ENCODE measurements at regions not wholly inside any gene's neighbourhood (a gene's known extent, or its start where the extent isn't known, plus 50 kb on each side); places are given as distances from the start of the nearest gene placed in this dataset.

DNA sequence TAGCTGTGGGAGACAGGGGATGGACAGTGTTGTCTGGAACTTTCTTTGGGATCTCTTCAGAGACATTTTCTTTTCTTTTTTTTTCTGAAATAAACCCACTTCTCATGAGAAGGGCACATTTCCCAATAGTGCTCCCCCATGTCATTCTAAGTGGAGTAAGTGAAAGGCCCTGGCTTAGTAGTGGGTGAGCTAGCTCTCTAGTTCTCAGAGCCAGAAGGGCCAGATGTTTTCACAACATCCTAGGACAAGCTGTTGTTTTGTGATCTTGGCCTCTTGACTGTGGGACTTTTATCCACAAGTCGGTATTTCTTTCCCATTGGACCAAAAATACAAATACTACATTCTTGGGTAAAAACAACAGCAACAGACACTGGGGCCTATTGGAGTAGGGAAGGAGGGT lies 607.7 kb upstream of the TENM4 start:
- TF ChIP-seq EZH2 (IDR thresholded peaks at IDR 0.05; ENCODE audit: low read depth, low read length, severe bottlenecking), result no peak
- no peak for TF ChIP-seq BRCA1 (IDR thresholded peaks at IDR 0.05; ENCODE audit: low read depth, low read length)
- no peak for TF ChIP-seq MAX (IDR thresholded peaks at IDR 0.05)
- no peak for TF ChIP-seq EP300 (IDR thresholded peaks at IDR 0.05; ENCODE audit: borderline replicate concordance in 1 of 2, low read depth in 2 of 2, low read length in 2 of 2)
- TF ChIP-seq FOSL1 (IDR thresholded peaks at IDR 0.05; ENCODE audit: insufficient read depth, low read depth, low read length), result no peak
- TF ChIP-seq, protein P1, sequence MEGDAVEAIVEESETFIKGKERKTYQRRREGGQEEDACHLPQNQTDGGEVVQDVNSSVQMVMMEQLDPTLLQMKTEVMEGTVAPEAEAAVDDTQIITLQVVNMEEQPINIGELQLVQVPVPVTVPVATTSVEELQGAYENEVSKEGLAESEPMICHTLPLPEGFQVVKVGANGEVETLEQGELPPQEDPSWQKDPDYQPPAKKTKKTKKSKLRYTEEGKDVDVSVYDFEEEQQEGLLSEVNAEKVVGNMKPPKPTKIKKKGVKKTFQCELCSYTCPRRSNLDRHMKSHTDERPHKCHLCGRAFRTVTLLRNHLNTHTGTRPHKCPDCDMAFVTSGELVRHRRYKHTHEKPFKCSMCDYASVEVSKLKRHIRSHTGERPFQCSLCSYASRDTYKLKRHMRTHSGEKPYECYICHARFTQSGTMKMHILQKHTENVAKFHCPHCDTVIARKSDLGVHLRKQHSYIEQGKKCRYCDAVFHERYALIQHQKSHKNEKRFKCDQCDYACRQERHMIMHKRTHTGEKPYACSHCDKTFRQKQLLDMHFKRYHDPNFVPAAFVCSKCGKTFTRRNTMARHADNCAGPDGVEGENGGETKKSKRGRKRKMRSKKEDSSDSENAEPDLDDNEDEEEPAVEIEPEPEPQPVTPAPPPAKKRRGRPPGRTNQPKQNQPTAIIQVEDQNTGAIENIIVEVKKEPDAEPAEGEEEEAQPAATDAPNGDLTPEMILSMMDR (IDR thresholded peaks at IDR 0.05; ENCODE audit: control extremely low read depth in 1 of 3, insufficient read depth in 1 of 3, low read depth in 1 of 3, low read length in 3 of 3), result no peak

Measured in H1 (cell line).